Esophagus (tissue), 2 donors: ENCODE measurements at regions not wholly inside any gene's neighbourhood (a gene's known extent, or its start where the extent isn't known, plus 50 kb on each side); places are given as distances from the start of the nearest gene placed in this dataset.

ENCODE experiments used
- H3K27ac ChIP-seq, 2 donors: one replicate each; pipeline ENCODE4 v1.5.1; 2013; ENCODE audit warnings: low read depth in 2 of 2, mild to moderate bottlenecking in 2 of 2, inconsistent platforms in 1 of 2, low read length in 1 of 2, moderate library complexity in 1 of 2
- H3K27me3 ChIP-seq, 2 donors: one replicate each; pipeline ENCODE4 v1.6.1; 2013; ENCODE audit warnings: low read length in 2 of 2, control low read depth in 1 of 2, mild to moderate bottlenecking in 1 of 2; ENCODE audit not compliant: insufficient read depth in 2 of 2, control insufficient read depth in 1 of 2
- H3K36me3 ChIP-seq, 2 donors: one replicate each; pipeline ENCODE4 v1.6.1; 2013; ENCODE audit warnings: low read length in 1 of 2; ENCODE audit not compliant: control insufficient read depth in 2 of 2, insufficient read depth in 2 of 2
- H3K4me1 ChIP-seq, 2 donors: one replicate each; pipeline ENCODE4 v1.6.1; 2013; ENCODE audit warnings: low read length in 1 of 2; ENCODE audit not compliant: control insufficient read depth in 2 of 2, insufficient read depth in 2 of 2
- H3K4me3 ChIP-seq, 2 donors: one replicate each; pipeline ENCODE4 v1.5.1; 2013; ENCODE audit warnings: low read length in 2 of 2, mild to moderate bottlenecking in 2 of 2, low read depth in 1 of 2, moderate library complexity in 1 of 2
- H3K9me3 ChIP-seq, 2 donors: one replicate each; pipeline ENCODE4 v1.6.1; 2013; ENCODE audit warnings: mild to moderate bottlenecking in 2 of 2, low read depth in 1 of 2, low read length in 1 of 2, moderate library complexity in 1 of 2; ENCODE audit not compliant: control insufficient read depth in 2 of 2, insufficient read depth in 1 of 2
- WGBS, 2 donors: extraction: QIAGEN DNeasy Blood & Tissue Kit; methylation state at CpG; one replicate each; pipeline ENCODE4 v1.1.7; 2013; 5-methylcytosine and 5-hydroxymethylcytosine counted together
- donor health status: healthy with polysubstance abuse.
- donor health status: Bipolar disorder and iron deficiency.

DNA sequence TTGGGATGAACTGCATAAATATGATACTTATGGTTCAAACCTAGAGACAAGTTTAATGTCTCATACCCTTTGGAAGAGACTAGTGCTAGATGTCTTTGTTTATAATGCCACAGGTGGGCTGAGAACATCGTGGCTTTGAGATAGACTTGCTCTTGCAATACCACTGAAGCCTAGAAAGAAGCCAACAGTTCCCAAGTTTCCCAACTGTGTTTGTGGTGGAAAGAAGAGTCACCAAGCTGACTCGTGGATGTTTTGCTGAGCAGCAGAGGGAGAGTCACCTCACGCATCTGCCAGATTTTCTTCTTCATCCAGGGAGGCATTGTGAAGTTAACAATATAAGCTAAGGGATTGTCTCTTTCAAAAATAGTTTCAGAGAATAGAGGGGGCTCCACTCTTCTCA is 1076.2 kb downstream of the C4orf33 start:
- Histone ChIP-seq H3K27ac (no peak overlapping the region), H3K36me3 (no peaks in the 10 kb centered on the region), H3K9me3 (no peaks in the 10 kb centered on the region), H3K4me1 (no peaks in the 10 kb centered on the region), H3K27me3 (no peaks in the 10 kb centered on the region), H3K4me3 (no peak overlapping the region)
- WGBS, 2 donors: 61 to 69% methylated on average over 3 of the region's 3 CpGs

GRCh38 chr4:130178106-130178505 is 1082.2 kb downstream of the C4orf33 start:
- Histone ChIP-seq H3K4me3 (no peak overlapping the region), H3K27me3 (no peaks in the 10 kb centered on the region)

GRCh38 chr4:130183096-130183495 is 1087.1 kb downstream of the C4orf33 start:
- Histone ChIP-seq H3K4me1 (no peaks in the 10 kb centered on the region), H3K4me3 (no peak overlapping the region), H3K27me3 (no peaks in the 10 kb centered on the region), H3K27ac (no peak overlapping the region), H3K36me3 (no peaks in the 10 kb centered on the region), H3K9me3 (no peaks in the 10 kb centered on the region)
- 65 to 77% methylated on average over 2 of the region's 2 CpGs for WGBS, 2 donors

More at GRCh38 chr4:130178106-130178505, 1082.2 kb downstream of the C4orf33 start:
- no peaks in the 10 kb centered on the region for H3K4me1 ChIP-seq
- H3K36me3 ChIP-seq: no peaks in the 10 kb centered on the region
- H3K27ac ChIP-seq: no peak overlapping the region
- no peaks in the 10 kb centered on the region for H3K9me3 ChIP-seq

DNA sequence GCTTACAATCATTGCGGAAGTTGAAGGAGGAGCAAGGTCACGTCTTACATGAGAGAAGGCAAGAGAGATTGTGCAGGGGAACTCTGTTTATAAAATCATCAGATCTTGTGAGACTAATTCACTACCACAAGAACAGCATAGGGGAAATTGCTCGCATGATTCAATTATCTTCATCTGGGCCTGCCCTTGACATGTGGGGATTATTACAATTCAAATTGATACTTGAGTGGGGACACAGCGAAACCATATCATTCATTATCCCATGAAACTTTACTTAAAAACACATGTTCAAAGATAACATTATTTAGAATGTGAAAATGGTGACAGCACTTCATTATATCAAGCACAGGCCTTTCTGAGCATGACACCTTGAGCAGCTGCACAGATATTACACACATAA is 1087.8 kb downstream of the C4orf33 start:
- WGBS, 2 donors: 80% methylated on average over 4 of the region's 4 CpGs

DNA sequence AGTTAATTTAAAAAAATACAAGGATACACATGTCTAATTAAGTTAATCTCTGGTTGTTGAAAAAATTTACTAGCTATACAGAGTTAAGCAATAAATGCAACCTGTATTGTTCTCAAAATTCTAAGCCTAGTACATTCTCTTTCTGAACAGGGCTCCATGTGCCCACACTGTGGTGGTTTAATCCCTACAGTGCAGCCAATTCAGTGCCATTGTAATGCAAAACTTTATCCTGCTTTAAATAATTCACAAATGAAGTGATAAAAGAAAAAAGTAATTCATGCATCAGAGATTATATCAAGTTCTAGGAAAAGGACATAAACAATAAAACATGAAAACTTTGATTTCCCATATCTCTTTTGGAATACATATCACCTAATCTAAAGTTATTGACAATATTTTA is 1089.2 kb downstream of the C4orf33 start:
- Histone ChIP-seq H3K36me3 (no peaks in the 10 kb centered on the region), H3K4me1 (no peaks in the 10 kb centered on the region), H3K9me3 (no peaks in the 10 kb centered on the region), H3K27me3 (no peaks in the 10 kb centered on the region), H3K4me3 (no peak overlapping the region), H3K27ac (no peak overlapping the region)

More for the DNA sequence above, 1087.8 kb downstream of the C4orf33 start:
- Histone ChIP-seq H3K4me1 (no peaks in the 10 kb centered on the region), H3K4me3 (no peak overlapping the region), H3K27me3 (no peaks in the 10 kb centered on the region), H3K9me3 (no peaks in the 10 kb centered on the region), H3K27ac (no peak overlapping the region), H3K36me3 (no peaks in the 10 kb centered on the region)

GRCh38 chr4:130186931-130187330 is 1091.0 kb downstream of the C4orf33 start:
- Histone ChIP-seq H3K4me1 (no peaks in the 10 kb centered on the region), H3K36me3 (no peaks in the 10 kb centered on the region), H3K27ac (no peak overlapping the region), H3K9me3 (no peaks in the 10 kb centered on the region), H3K27me3 (no peaks in the 10 kb centered on the region), H3K4me3 (no peak overlapping the region)
- WGBS, 2 donors: 65 to 81% methylated on average over 3 of the region's 3 CpGs

- no peaks in the 10 kb centered on the region for H3K4me1 ChIP-seq
- H3K27ac ChIP-seq: no peak overlapping the region
- H3K4me3 ChIP-seq: no peak overlapping the region
- 77 to 90% methylated on average over 1 of the region's 1 CpG for WGBS, 2 donors
- no peaks in the 10 kb centered on the region for H3K36me3 ChIP-seq
- H3K27me3 ChIP-seq: no peaks in the 10 kb centered on the region
- no peaks in the 10 kb centered on the region for H3K9me3 ChIP-seq
Measured at GRCh38 chr4:130187587-130187986, 1091.6 kb downstream of the C4orf33 start.

GRCh38 chr4:130192787-130193186 is 1096.8 kb downstream of the C4orf33 start:
- H3K4me1 ChIP-seq: no peaks in the 10 kb centered on the region
- no peak overlapping the region for H3K4me3 ChIP-seq
- H3K27me3 ChIP-seq: no peaks in the 10 kb centered on the region
- 92 to 95% methylated on average over 3 of the region's 3 CpGs for WGBS, 2 donors
- H3K9me3 ChIP-seq: no peaks in the 10 kb centered on the region
- no peak overlapping the region for H3K27ac ChIP-seq
- H3K36me3 ChIP-seq: no peaks in the 10 kb centered on the region

GRCh38 chr4:130197946-130198345 is 1102.0 kb downstream of the C4orf33 start:
- peaks cover 10 to 11% of the 10 kb centered on the region in 2 donors for H3K9me3 ChIP-seq
- no peak overlapping the region for H3K27ac ChIP-seq
- no peak overlapping the region for H3K4me3 ChIP-seq
- no peaks in the 10 kb centered on the region for H3K4me1 ChIP-seq
- H3K27me3 ChIP-seq: no peaks in the 10 kb centered on the region
- no peaks in the 10 kb centered on the region for H3K36me3 ChIP-seq

DNA sequence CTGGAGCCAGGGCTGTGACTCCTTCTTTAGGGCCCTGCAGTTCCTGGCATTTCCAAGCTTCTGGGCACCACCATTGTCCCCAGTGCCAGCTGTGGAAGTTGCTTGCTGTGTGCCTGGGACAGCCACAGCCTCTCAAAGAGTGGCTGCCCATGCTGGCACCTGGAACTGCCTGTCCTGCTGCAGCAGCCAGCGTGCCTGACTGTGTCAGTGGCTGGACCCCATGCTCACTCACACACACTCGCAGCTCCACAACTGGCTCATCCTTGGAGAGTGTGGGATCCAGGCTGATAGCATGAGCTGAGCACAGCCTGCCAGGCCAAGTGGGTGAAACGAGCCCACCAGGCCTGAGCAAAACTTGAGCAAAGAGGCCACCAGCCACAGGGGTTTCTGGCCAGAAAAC is 1107.6 kb downstream of the C4orf33 start:
- 58 to 68% methylated on average over 3 of the region's 3 CpGs for WGBS, 2 donors
- H3K4me3 ChIP-seq: no peak overlapping the region

More for the DNA sequence above, 1107.6 kb downstream of the C4orf33 start:
- peaks cover 15 to 16% of the 10 kb centered on the region in 2 donors for H3K9me3 ChIP-seq
- no peaks in the 10 kb centered on the region for H3K4me1 ChIP-seq
- no peaks in the 10 kb centered on the region for H3K36me3 ChIP-seq
- no peaks in the 10 kb centered on the region for H3K27me3 ChIP-seq
- no peak overlapping the region for H3K27ac ChIP-seq
